ENCODE measurements at regions not wholly inside any gene's neighbourhood (a gene's known extent, or its start where the extent isn't known, plus 50 kb on each side); places are given as distances from the start of the nearest gene placed in this dataset.

GRCh38 chr1:230503726-230504125, 77.6 kb upstream of the PGBD5 start:
- TF ChIP-seq REST (IDR thresholded peaks at IDR 0.05; ENCODE audit: insufficient read depth in 1 of 2, low read depth in 2 of 2, low read length in 2 of 2) (no peak), TAF1 (IDR thresholded peaks at IDR 0.05; ENCODE audit: borderline replicate concordance, insufficient read depth, low read length) (no peak), POLR2AphosphoS5 (IDR thresholded peaks at IDR 0.05; ENCODE audit: low read depth, low read length) (no peak)
